Upper lobe of left lung (tissue), 4 donors: ENCODE measurements at regions not wholly inside any gene's neighbourhood (a gene's known extent, or its start where the extent isn't known, plus 50 kb on each side); places are given as distances from the start of the nearest gene placed in this dataset.

Experiments
- EP300 ChIP-seq, 4 donors: sonication (generic); formaldehyde crosslinking; IDR thresholded peaks; one replicate each; pipeline ENCODE4 v1.5.1; 2017; ENCODE audit warnings: antibody characterized with exemption in 4 of 4, control low read depth in 2 of 4
- POLR2A ChIP-seq, 4 donors: fragments of 450-650 bp; IDR thresholded peaks; one replicate each; pipeline ENCODE4 v1.5.1; 2016 to 2017; ENCODE audit warnings: antibody characterized with exemption in 4 of 4, mild to moderate bottlenecking in 2 of 4
- POLR2AphosphoS5 ChIP-seq, 2 donors: sonication (generic); formaldehyde crosslinking; IDR thresholded peaks; one replicate each; pipeline ENCODE4 v1.5.1; 2017; ENCODE audit warnings: antibody characterized with exemption in 2 of 2
- TF ChIP-seq, protein P1 (sequence below), 6 experiments: fragments of 450-650 bp in 4 of 6; fragments of 200-600 bp in 2 of 6; sonication (generic) in 2 of 6; IDR thresholded peaks; one replicate each; pipeline ENCODE4 v1.5.1; 2016 to 2019; ENCODE audit warnings: antibody characterized with exemption in 6 of 6

DNA sequence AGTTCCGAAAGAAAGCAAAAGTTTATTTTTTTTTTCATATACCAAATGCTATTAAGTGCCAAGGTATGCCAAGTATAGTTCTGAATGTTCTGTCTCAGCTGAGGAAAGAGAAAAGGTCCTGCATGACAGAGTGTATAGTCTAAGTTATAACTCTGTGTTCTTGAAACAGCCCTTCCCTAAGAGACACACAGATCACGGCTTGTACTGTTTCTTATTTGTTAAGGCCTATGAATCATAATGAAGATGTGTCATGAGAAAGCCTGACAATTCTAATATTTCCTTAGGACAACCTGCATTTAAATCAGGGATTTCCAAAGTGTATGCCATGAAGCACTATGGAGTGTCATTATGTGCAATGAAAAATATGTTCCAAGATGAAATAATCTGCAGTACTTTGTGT lies 538.7 kb upstream of the CDH4 start:
- TF ChIP-seq, protein P1, sequence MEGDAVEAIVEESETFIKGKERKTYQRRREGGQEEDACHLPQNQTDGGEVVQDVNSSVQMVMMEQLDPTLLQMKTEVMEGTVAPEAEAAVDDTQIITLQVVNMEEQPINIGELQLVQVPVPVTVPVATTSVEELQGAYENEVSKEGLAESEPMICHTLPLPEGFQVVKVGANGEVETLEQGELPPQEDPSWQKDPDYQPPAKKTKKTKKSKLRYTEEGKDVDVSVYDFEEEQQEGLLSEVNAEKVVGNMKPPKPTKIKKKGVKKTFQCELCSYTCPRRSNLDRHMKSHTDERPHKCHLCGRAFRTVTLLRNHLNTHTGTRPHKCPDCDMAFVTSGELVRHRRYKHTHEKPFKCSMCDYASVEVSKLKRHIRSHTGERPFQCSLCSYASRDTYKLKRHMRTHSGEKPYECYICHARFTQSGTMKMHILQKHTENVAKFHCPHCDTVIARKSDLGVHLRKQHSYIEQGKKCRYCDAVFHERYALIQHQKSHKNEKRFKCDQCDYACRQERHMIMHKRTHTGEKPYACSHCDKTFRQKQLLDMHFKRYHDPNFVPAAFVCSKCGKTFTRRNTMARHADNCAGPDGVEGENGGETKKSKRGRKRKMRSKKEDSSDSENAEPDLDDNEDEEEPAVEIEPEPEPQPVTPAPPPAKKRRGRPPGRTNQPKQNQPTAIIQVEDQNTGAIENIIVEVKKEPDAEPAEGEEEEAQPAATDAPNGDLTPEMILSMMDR (IDR thresholded peaks at IDR 0.05): no peak
- TF ChIP-seq EP300 (IDR thresholded peaks at IDR 0.05) (no peak), POLR2A (IDR thresholded peaks at IDR 0.05) (no peak), POLR2AphosphoS5 (IDR thresholded peaks at IDR 0.05) (no peak)
